ENCODE measurements at regions not wholly inside any gene's neighbourhood (a gene's known extent, or its start where the extent isn't known, plus 50 kb on each side); places are given as distances from the start of the nearest gene placed in this dataset.

GRCh38 chr13:70959035-70959775 lies 851.0 kb upstream of the KLHL1 start:
- no peak for TF ChIP-seq POLR2A (IDR thresholded peaks at IDR 0.05; ENCODE audit: low read length)
- TF ChIP-seq GATA1 (IDR thresholded peaks at IDR 0.05; ENCODE audit: low read depth, low read length) = no peak

Measured in erythroblast (primary cell).